Astrocyte of the cerebellum (primary cell): ENCODE measurements at regions not wholly inside any gene's neighbourhood (a gene's known extent, or its start where the extent isn't known, plus 50 kb on each side); places are given as distances from the start of the nearest gene placed in this dataset.

Source experiments
- DNase-seq: peaks from one replicate; pipeline ENCODE4 v3.0.0-alpha.2; 2011; ENCODE audit warnings: low read depth
- H3K4me3 ChIP-seq: 2 replicates; pipeline ENCODE4 v1.5.1; 2011; ENCODE audit warnings: mild to moderate bottlenecking, low read depth, low read length, moderate library complexity
- in situ Hi-C: cut with HindIII; loops from 2 replicates; pipeline ENCODE4 v1.10.0; 2017; ENCODE audit warnings: low sequenced_read_pairs
- TF ChIP-seq, protein P1 (sequence below): IDR thresholded peaks from 2 replicates; pipeline ENCODE4 v1.5.1; 2012; ENCODE audit warnings: low read length, low read depth, moderate library complexity, mild to moderate bottlenecking; ENCODE audit errors: missing control alignments

DNA sequence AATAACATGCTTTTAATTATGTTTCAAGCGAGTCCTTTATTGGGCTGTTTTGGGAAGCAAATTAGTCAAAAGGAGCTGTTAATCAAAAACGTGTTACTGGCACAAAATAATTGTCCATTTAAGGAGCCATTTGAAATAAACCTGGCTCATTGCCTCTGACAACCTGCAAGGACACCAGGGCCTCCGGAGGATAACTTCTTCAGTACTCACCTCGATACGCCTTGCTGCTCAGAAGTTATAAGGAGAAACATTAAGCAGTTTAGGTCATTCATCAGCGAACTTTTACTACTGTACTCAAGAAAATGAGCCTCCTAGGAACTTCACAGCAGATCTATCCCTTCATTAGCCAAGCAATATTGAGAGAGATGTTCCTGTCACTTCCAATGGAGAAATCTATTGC, 1579.2 kb upstream of the ACVR2A start:
- H3K4me3 ChIP-seq = no peak overlapping the region
- in situ Hi-C loops = no loop called here
- TF ChIP-seq, protein P1, sequence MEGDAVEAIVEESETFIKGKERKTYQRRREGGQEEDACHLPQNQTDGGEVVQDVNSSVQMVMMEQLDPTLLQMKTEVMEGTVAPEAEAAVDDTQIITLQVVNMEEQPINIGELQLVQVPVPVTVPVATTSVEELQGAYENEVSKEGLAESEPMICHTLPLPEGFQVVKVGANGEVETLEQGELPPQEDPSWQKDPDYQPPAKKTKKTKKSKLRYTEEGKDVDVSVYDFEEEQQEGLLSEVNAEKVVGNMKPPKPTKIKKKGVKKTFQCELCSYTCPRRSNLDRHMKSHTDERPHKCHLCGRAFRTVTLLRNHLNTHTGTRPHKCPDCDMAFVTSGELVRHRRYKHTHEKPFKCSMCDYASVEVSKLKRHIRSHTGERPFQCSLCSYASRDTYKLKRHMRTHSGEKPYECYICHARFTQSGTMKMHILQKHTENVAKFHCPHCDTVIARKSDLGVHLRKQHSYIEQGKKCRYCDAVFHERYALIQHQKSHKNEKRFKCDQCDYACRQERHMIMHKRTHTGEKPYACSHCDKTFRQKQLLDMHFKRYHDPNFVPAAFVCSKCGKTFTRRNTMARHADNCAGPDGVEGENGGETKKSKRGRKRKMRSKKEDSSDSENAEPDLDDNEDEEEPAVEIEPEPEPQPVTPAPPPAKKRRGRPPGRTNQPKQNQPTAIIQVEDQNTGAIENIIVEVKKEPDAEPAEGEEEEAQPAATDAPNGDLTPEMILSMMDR = no peak
- DNase-seq = no peak

DNA sequence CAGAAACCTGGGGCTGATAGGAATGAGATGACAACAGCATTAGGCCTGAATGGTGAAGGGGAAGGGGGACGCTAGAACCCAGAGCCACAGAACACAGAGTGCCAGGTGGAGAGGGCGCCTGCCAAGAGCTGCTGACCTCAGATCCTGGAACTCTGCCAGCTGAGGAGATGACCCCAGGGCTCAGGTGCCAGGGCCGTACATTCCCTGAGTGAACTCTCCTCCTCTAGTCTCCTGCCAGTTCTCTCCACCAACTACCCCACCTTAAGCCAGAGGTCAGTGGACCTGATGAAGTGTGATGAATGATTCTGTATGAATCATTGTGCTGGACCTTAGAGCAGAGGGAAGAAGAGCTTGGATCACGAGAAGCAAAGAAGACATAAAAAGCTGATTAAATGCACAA, 1582.2 kb upstream of the ACVR2A start:
- TF ChIP-seq, protein P1 = no peak
- H3K4me3 ChIP-seq = no peak overlapping the region
- no peak for DNase-seq
- in situ Hi-C loops = no loop called here

DNA sequence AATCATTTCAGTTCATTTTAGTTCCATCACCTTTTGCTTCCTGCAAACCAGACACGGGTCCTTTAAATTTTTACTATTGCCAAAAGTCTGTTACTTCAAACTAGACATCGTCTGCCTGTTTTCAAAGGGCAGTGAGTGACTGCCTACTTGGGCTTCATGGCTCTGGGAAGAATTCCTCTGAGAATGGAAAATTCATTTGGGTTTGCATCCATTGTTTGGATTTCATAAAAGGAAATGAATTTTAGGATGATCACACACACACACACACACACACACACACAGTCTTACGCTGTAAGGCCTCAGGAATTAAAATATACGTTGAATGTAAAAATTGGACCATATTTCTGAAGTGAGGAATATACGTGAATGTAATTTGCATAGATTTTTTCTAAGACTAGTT, 1584.3 kb upstream of the ACVR2A start:
- TF ChIP-seq, protein P1 = no peak
- no peak for DNase-seq
- no peak overlapping the region for H3K4me3 ChIP-seq
- in situ Hi-C loops = no loop called here

DNA sequence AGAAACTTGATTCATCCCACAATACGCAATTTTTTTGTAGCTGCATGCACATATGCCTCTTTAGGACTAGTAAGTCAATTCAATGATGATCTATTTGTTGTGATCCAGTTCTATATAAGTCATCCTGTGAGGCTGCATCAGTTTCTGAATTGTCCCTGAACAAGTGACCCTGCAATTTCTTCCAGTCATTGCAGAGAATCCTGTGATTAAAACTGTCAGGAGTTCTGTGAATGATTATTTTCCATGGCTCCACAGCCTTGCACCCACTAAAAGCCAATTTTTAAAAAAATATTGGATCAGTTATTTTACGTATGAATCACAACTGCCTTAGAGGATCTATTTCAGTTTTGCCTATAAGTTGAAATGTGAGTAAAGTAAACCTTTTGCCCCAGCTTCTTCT, 1585.0 kb upstream of the ACVR2A start:
- in situ Hi-C loops = no loop called here
- no peak for DNase-seq
- H3K4me3 ChIP-seq = no peak overlapping the region
- TF ChIP-seq, protein P1 = no peak

- TF ChIP-seq, protein P1 = no peak
- in situ Hi-C loops = no loop called here
- no peak for DNase-seq
- no peak overlapping the region for H3K4me3 ChIP-seq
These were observed 1586.8 kb upstream of the ACVR2A start for GRCh38 chr2:146258071-146258470.

GRCh38 chr2:146252119-146252518, 1592.7 kb upstream of the ACVR2A start:
- H3K4me3 ChIP-seq = no peak overlapping the region
- in situ Hi-C loops = no loop called here
- DNase-seq = no peak
- TF ChIP-seq, protein P1 = no peak

DNA sequence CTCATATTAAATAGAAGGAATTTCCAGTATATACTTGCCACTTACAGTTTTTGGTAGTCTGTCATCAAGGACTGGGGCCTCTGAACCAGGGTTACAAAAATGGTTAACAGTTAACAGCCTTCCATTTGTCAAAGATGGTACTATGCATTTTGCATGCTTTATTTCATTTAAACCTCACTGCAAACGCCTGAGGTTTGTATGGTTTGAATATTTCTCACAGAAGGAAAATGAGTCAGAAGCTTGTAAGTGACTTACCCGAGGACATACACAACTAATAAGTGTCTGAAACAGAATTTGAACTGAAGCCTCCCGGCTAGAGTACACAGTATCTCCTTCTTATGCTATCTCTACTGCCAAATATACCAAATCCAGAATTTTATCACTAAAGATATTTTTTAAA, 1593.5 kb upstream of the ACVR2A start:
- in situ Hi-C loops = no loop called here
- DNase-seq = no peak
- TF ChIP-seq, protein P1 = no peak
- H3K4me3 ChIP-seq = no peak overlapping the region
